Astrocyte (in vitro differentiated cells and primary cell): ENCODE measurements at regions not wholly inside any gene's neighbourhood (a gene's known extent, or its start where the extent isn't known, plus 50 kb on each side); places are given as distances from the start of the nearest gene placed in this dataset.

ENCODE experiments used
- EZH2 ChIP-seq: IDR thresholded peaks from 2 replicates; pipeline ENCODE4 v1.6.1; 2012; ENCODE audit warnings: mild to moderate bottlenecking, low read length, inconsistent platforms; ENCODE audit not compliant: insufficient read depth
- TF ChIP-seq, protein P1 (sequence below): IDR thresholded peaks from 2 replicates; pipeline ENCODE4 v1.5.1; 2011; ENCODE audit warnings: low read depth, mild to moderate bottlenecking, inconsistent platforms, low read length, moderate library complexity; ENCODE audit not compliant: insufficient read depth

- TF ChIP-seq, protein P1, sequence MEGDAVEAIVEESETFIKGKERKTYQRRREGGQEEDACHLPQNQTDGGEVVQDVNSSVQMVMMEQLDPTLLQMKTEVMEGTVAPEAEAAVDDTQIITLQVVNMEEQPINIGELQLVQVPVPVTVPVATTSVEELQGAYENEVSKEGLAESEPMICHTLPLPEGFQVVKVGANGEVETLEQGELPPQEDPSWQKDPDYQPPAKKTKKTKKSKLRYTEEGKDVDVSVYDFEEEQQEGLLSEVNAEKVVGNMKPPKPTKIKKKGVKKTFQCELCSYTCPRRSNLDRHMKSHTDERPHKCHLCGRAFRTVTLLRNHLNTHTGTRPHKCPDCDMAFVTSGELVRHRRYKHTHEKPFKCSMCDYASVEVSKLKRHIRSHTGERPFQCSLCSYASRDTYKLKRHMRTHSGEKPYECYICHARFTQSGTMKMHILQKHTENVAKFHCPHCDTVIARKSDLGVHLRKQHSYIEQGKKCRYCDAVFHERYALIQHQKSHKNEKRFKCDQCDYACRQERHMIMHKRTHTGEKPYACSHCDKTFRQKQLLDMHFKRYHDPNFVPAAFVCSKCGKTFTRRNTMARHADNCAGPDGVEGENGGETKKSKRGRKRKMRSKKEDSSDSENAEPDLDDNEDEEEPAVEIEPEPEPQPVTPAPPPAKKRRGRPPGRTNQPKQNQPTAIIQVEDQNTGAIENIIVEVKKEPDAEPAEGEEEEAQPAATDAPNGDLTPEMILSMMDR, result no peak
- TF ChIP-seq EZH2, result no peak
These were observed 429.0 kb upstream of the RBFOX1 start for GRCh38 chr16:6903671-6904070.
